ENCODE measurements at regions not wholly inside any gene's neighbourhood (a gene's known extent, or its start where the extent isn't known, plus 50 kb on each side); places are given as distances from the start of the nearest gene placed in this dataset.

GRCh38 chr11:106468531-106468930 is 391.1 kb downstream of the AASDHPPT start:
- Histone ChIP-seq H3K36me3 (ENCODE audit: low read depth) (no peaks in the 10 kb centered on the region), H3K4me3 (no peak overlapping the region), H3K4me1 (ENCODE audit: low read depth) (no peaks in the 10 kb centered on the region), H3K9me3 (peaks cover 25% of the 10 kb centered on the region)
- TF ChIP-seq, protein P1, sequence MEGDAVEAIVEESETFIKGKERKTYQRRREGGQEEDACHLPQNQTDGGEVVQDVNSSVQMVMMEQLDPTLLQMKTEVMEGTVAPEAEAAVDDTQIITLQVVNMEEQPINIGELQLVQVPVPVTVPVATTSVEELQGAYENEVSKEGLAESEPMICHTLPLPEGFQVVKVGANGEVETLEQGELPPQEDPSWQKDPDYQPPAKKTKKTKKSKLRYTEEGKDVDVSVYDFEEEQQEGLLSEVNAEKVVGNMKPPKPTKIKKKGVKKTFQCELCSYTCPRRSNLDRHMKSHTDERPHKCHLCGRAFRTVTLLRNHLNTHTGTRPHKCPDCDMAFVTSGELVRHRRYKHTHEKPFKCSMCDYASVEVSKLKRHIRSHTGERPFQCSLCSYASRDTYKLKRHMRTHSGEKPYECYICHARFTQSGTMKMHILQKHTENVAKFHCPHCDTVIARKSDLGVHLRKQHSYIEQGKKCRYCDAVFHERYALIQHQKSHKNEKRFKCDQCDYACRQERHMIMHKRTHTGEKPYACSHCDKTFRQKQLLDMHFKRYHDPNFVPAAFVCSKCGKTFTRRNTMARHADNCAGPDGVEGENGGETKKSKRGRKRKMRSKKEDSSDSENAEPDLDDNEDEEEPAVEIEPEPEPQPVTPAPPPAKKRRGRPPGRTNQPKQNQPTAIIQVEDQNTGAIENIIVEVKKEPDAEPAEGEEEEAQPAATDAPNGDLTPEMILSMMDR (IDR thresholded peaks at IDR 0.05), result no peak
- no peak for DNase-seq
- intact Hi-C loops (cut with DNase I, micrococcal nuclease), result no loop called here
- no peak for ATAC-seq

GRCh38 chr11:106470230-106470629 is 392.8 kb downstream of the AASDHPPT start:
- TF ChIP-seq, protein P1 (IDR thresholded peaks at IDR 0.05), result no peak
- peaks cover 30% of the 10 kb centered on the region for H3K9me3 ChIP-seq
- no peak for DNase-seq
- no peak for ATAC-seq
- no peaks in the 10 kb centered on the region for H3K4me1 ChIP-seq (ENCODE audit: low read depth)
- intact Hi-C loops (cut with DNase I, micrococcal nuclease), result no loop called here
- H3K4me3 ChIP-seq, result no peak overlapping the region
- no peaks in the 10 kb centered on the region for H3K36me3 ChIP-seq (ENCODE audit: low read depth)

DNA sequence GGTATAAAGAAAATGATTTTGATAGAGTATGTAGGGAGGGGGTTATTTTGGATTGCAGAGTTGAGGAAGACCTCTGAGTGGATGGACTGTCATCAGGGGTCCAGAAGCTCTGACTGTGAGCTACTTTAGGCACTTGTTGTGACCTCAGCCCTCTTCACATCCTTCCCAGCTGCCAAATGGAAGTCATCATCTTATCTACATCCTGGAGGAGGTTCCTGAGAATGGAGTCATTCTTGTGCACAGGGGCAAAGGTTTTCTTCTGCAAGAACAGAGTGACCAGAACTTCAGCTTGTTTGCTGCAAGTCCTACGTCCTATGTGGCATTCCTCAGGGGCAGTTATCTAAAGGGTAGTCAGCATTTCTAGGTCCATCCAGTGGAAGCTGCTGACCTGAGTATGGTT is 393.8 kb downstream of the AASDHPPT start:
- intact Hi-C loops (cut with DNase I, micrococcal nuclease), result no loop called here
- DNase-seq, result no peak

DNA sequence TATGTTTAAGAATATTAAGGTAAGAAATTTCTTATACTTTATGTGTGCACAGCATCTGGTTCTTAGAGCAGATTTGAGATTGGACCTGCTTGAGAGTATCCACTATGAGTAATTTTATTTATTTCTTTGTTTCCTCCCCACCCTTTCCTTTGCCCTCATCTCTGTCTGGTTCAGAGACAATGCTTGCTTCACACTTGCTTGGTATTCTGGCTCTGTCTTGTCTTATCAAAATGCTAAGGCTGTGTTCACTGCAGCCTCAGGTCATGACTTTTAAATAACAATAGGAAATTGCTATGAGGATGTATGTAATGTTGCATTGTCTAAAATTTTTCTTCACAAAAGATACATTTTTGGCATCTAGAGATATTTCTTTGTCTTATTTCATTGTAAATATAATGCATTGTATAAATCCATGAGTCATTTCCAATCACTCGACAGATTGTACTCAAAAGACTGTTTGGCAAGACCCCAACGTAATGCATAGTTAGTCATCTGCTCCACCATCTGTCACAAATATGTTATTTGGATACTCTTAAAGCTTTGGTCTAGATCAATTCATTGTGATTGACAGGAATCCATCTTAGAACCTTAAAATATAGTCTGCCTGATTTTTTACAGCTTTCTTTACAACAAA is 395.7 kb downstream of the AASDHPPT start:
- H3K9me3 ChIP-seq, result peaks cover 27% of the 10 kb centered on the region
- intact Hi-C loops (cut with DNase I, micrococcal nuclease), result no loop called here
- DNase-seq, result no peak
- no peaks in the 10 kb centered on the region for H3K36me3 ChIP-seq (ENCODE audit: low read depth)
- no peak for ATAC-seq
- TF ChIP-seq, protein P1 (IDR thresholded peaks at IDR 0.05), result no peak
- no peak overlapping the region for H3K4me3 ChIP-seq
- H3K4me1 ChIP-seq (ENCODE audit: low read depth), result no peaks in the 10 kb centered on the region

More for the DNA sequence above, 393.8 kb downstream of the AASDHPPT start:
- no peak overlapping the region for H3K4me3 ChIP-seq
- TF ChIP-seq, protein P1 (IDR thresholded peaks at IDR 0.05), result no peak
- ATAC-seq, result no peak
- H3K4me1 ChIP-seq (ENCODE audit: low read depth), result no peaks in the 10 kb centered on the region
- no peaks in the 10 kb centered on the region for H3K36me3 ChIP-seq (ENCODE audit: low read depth)
- H3K9me3 ChIP-seq, result peaks cover 23% of the 10 kb centered on the region

DNA sequence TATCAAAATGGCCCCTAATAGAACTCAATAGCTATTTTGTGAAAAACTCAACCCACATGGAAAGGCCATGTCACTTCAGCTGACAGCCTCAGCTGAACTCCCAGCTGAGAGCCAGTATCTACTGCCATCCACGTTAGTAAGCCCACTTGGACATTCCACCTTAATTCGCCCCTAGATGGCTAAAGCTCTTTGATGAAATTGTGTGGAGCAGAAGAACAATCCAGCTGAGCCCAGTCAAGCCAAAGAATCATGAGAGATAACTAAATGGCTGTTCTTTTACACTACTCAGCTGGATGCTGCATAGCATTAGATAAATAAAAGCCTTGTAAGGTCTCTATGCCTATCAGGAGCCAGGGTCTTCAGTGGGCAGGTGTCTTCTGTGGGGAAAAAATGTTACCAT is 396.8 kb downstream of the AASDHPPT start:
- H3K9me3 ChIP-seq, result peaks cover 31% of the 10 kb centered on the region
- DNase-seq (no peak), ATAC-seq (no peak)
- no peaks in the 10 kb centered on the region for H3K4me1 ChIP-seq (ENCODE audit: low read depth)
- no peaks in the 10 kb centered on the region for H3K36me3 ChIP-seq (ENCODE audit: low read depth)
- TF ChIP-seq, protein P1 (IDR thresholded peaks at IDR 0.05), result no peak
- intact Hi-C loops (cut with DNase I, micrococcal nuclease), result no loop called here
- H3K4me3 ChIP-seq, result no peak overlapping the region

DNA sequence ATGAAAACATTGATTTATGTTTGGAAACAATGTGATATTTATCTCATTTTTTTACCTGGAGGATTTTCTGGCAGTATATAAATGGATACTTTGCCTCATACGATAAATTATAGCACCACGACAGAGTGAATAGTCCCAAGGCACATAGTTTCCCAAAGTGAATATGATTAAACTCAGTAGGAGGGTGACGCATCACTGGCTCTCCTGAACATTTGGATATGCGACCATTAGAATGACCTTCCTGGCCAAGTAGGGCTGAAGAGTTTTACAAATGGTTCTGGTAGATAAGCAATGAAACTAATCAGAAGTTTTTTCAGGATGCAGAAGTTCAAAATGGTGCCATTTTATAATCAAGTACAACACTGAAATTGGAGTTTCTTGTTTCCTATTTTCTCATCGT is 397.7 kb downstream of the AASDHPPT start:
- Histone ChIP-seq H3K4me3 (no peak overlapping the region), H3K9me3 (peaks cover 31% of the 10 kb centered on the region), H3K36me3 (ENCODE audit: low read depth) (no peaks in the 10 kb centered on the region), H3K4me1 (ENCODE audit: low read depth) (no peaks in the 10 kb centered on the region)
- intact Hi-C loops (cut with DNase I, micrococcal nuclease), result no loop called here
- ATAC-seq, result no peak
- TF ChIP-seq, protein P1 (IDR thresholded peaks at IDR 0.05), result no peak
- no peak for DNase-seq

Data from mucosa of descending colon (tissue), 3 donors.